HepG2 (cell line): ENCODE measurements at regions not wholly inside any gene's neighbourhood (a gene's known extent, or its start where the extent isn't known, plus 50 kb on each side); places are given as distances from the start of the nearest gene placed in this dataset.

ENCODE experiments used
- ATAC-seq: fragments of 200-7000 bp; cut with Tn5 transposase; 3 replicates; pipeline ENCODE4 v1.9.1; 2020; ENCODE audit warnings: mild to moderate bottlenecking, moderate library complexity
- BruUV-seq: library from RNA; stranded (reverse); fragments of 400-500 nt; replicated peaks from 2 replicates; lab custom pipeline; 2021; lab: Mats Ljungman, UMichigan
- CTCF ChIA-PET: fragments of 300-600 bp; formaldehyde crosslinking; extraction: SDS; loops from one replicate; lab custom pipeline; 2021; ENCODE audit warnings: low total read pairs, inconsistent platforms, low intra/inter-chr PET ratio; lab: Yijun Ruan, JAX
- POLR2A ChIA-PET: fragments of 350-600 bp; sonication (Branson Sonifier 250); formaldehyde crosslinking; loops from one replicate; lab custom pipeline; 2020; ENCODE audit warnings: antibody characterized with exemption, inconsistent platforms; lab: Yijun Ruan, JAX
- DNase-seq: peaks from one replicate; pipeline ENCODE4 v3.0.0-alpha.2; 2015; ENCODE audit warnings: low spot score
- FAIRE-seq: peaks from 3 replicates; lab custom pipeline; 2011; peaks lifted over from hg19 to GRCh38; lab: Jason Lieb, UNC
- H2AFZ ChIP-seq: one replicate; pipeline ENCODE4 v1.6.1; 2011; ENCODE audit warnings: low read length, inconsistent platforms
- H3K27ac ChIP-seq: fragments of 300-600 bp; 3 replicates; pipeline ENCODE4 v1.8.0; 2011; ENCODE audit warnings: mixed run types, mild to moderate bottlenecking, mixed read lengths, low read length, inconsistent platforms; ENCODE audit not compliant: insufficient read depth; ENCODE audit errors: extremely low read length
- H3K27me3 ChIP-seq, 2 experiments: fragments of 200-600 bp in 1 of 2; 2 replicates in 1 of 2; 3 replicates in 1 of 2; pipeline versions ENCODE4 v1.6.0 to v1.8.0; 2011; ENCODE audit warnings: low read length in 2 of 2, mild to moderate bottlenecking in 2 of 2, moderate library complexity in 2 of 2, inconsistent platforms in 1 of 2; ENCODE audit not compliant: insufficient read depth in 2 of 2, control insufficient read depth in 1 of 2
- H3K36me3 ChIP-seq, 2 experiments: fragments of 200-600 bp in 1 of 2; replicated peaks in 1 of 2; 2 replicates in 1 of 2; 3 replicates in 1 of 2; pipeline versions ENCODE4 v1.5.1 to v1.8.0; 2011; ENCODE audit warnings: low read length in 2 of 2, inconsistent platforms in 1 of 2; ENCODE audit not compliant: insufficient read depth in 2 of 2, control insufficient read depth in 1 of 2
- H3K4me1 ChIP-seq: 2 replicates; pipeline ENCODE4 v1.5.1; 2012; ENCODE audit warnings: low read length, inconsistent platforms; ENCODE audit not compliant: insufficient read depth
- H3K4me2 ChIP-seq: 2 replicates; pipeline ENCODE4 v1.6.0; 2011; ENCODE audit warnings: low read depth, low read length, inconsistent platforms
- H3K4me3 ChIP-seq, 3 experiments: fragments of 200-600 bp in 1 of 3; sonication (generic), shearing (Covaris generic) in 1 of 3; replicated peaks in 1 of 3; 2 replicates each; pipeline ENCODE4 v1.5.1; 2011 to 2016; ENCODE audit warnings: low read length in 3 of 3, inconsistent platforms in 2 of 3, low read depth in 2 of 3, mild to moderate bottlenecking in 2 of 3, control low read depth in 1 of 3, mixed read lengths in 1 of 3; ENCODE audit not compliant: insufficient read depth in 1 of 3
- H3K79me2 ChIP-seq: one replicate; pipeline ENCODE4 v1.6.1; 2011; ENCODE audit warnings: low read length, inconsistent platforms; ENCODE audit not compliant: insufficient read depth
- H3K9ac ChIP-seq: 2 replicates; pipeline ENCODE4 v1.6.0; 2011; ENCODE audit warnings: mild to moderate bottlenecking, low read depth, low read length, inconsistent platforms; ENCODE audit not compliant: insufficient read depth
- H3K9me3 ChIP-seq: 2 replicates; pipeline ENCODE4 v1.5.1; 2012; ENCODE audit warnings: mild to moderate bottlenecking, low read length
- H4K20me1 ChIP-seq: 2 replicates; pipeline ENCODE4 v1.6.0; 2011; ENCODE audit warnings: inconsistent platforms, mild to moderate bottlenecking, low read length, moderate library complexity; ENCODE audit not compliant: insufficient read depth
- ARNT2 ChIP-seq: sonication (generic); formaldehyde crosslinking; IDR thresholded peaks from 2 replicates; pipeline ENCODE4 v1.8.0; 2022; ENCODE audit warnings: mild to moderate bottlenecking, low read depth, missing genetic modification reagents, moderate library complexity
- ELF3 ChIP-seq: IDR thresholded peaks from 2 replicates; pipeline ENCODE4 v1.6.1; 2016; ENCODE audit warnings: missing genetic modification reagents, missing compliant biosample characterization
- FOXJ3 ChIP-seq: sonication (generic); formaldehyde crosslinking; IDR thresholded peaks from 2 replicates; pipeline ENCODE4 v1.4.0; 2020; ENCODE audit warnings: missing genetic modification reagents, mild to moderate bottlenecking, borderline replicate concordance
- HOMEZ ChIP-seq: IDR thresholded peaks from 2 replicates; pipeline ENCODE4 v1.6.1; 2016; ENCODE audit warnings: low read depth
- KDM4B ChIP-seq: sonication (generic); formaldehyde crosslinking; IDR thresholded peaks from 2 replicates; pipeline ENCODE4 v1.4.0; 2020; ENCODE audit warnings: missing genetic modification reagents
- KMT2B ChIP-seq: IDR thresholded peaks from 2 replicates; pipeline ENCODE4 v1.6.1; 2016; ENCODE audit warnings: missing genetic modification reagents, missing compliant biosample characterization
- NR1H2 ChIP-seq: sonication (generic); formaldehyde crosslinking; IDR thresholded peaks from 2 replicates; pipeline ENCODE4 v1.8.1; 2022; ENCODE audit warnings: low read depth, missing genetic modification reagents, borderline replicate concordance
- RARA ChIP-seq: IDR thresholded peaks from 2 replicates; pipeline ENCODE4 v1.6.1; 2016; ENCODE audit warnings: missing genetic modification reagents, missing compliant biosample characterization
- SETDB1 ChIP-seq: sonication (generic); formaldehyde crosslinking; IDR thresholded peaks from 2 replicates; pipeline ENCODE4 v1.5.1; 2020; ENCODE audit warnings: missing genetic modification reagents, mild to moderate bottlenecking, borderline replicate concordance
- SP5 ChIP-seq: IDR thresholded peaks from 2 replicates; pipeline ENCODE4 v1.6.1; 2016; ENCODE audit warnings: low read depth, borderline replicate concordance
- TIGD3 ChIP-seq: sonication (generic); formaldehyde crosslinking; IDR thresholded peaks from 2 replicates; pipeline ENCODE4 v1.5.1; 2020; ENCODE audit warnings: mild to moderate bottlenecking, missing genetic modification reagents, borderline replicate concordance
- ZBTB2 ChIP-seq: sonication (generic); formaldehyde crosslinking; IDR thresholded peaks from 2 replicates; pipeline ENCODE4 v1.8.0; 2022; ENCODE audit warnings: low read depth, missing genetic modification reagents
- WGBS: methylation state at CpG from one replicate; pipeline ENCODE4 v1.1.6; 2017; ENCODE audit warnings: low lambda C conversion rate; 5-methylcytosine and 5-hydroxymethylcytosine counted together
- in situ Hi-C: cut with HindIII; loops from 2 replicates; pipeline ENCODE4 v1.10.0; 2017; ENCODE audit warnings: low pct_unique_long_range_greater_than_20kb; ENCODE audit not compliant: extremely low pct_ligation_motif_present
- intact Hi-C: fragments of 100-400 bp; cut with micrococcal nuclease; formaldehyde crosslinking; loops from one replicate; pipeline ENCODE4 v1.10.0; 2022; ENCODE audit not compliant: unreplicated experiment

- TF ChIP-seq SP5 (CRISPR knock-in tag) = no peak
- TF ChIP-seq NR1H2 (CRISPR knock-in tag) = no peak
- no peak for TF ChIP-seq KDM4B (CRISPR knock-in tag)
Observed at GRCh38 chr3:83632526-83632925, 1326.3 kb upstream of the CADM2 start (continued).

- ATAC-seq = peak; percentile 58; the same call in 2 of the 3 replicates
- Histone ChIP-seq H3K79me2 (no peaks in the 10 kb centered on the region), H3K9ac (no peak overlapping the region)
- CTCF ChIA-PET = no interaction called here
- BruUV-seq = no TSS peak
- TF ChIP-seq RARA = peak; percentile 60
- TF ChIP-seq ELF3 (CRISPR knock-in tag) = no peak
- TF ChIP-seq, all 625 proteins: peak for 1
- H3K27ac ChIP-seq = no peak overlapping the region
- no peak overlapping the region for H3K4me3 ChIP-seq
- 17% methylated on average over 10 of the region's 10 CpGs for WGBS
- no peaks in the 10 kb centered on the region for H3K27me3 ChIP-seq
- H3K36me3 ChIP-seq = no peaks in the 10 kb centered on the region
- FAIRE-seq (no peak), DNase-seq (peak; percentile 9)
- no peaks in the 10 kb centered on the region for H3K9me3 ChIP-seq
- H4K20me1 ChIP-seq = no peaks in the 10 kb centered on the region
- in situ Hi-C loops (no loop called here), intact Hi-C loops (no loop called here)
- POLR2A ChIA-PET = no interaction called here
- H3K4me2 ChIP-seq = no peak overlapping the region
- no peak overlapping the region for H2AFZ ChIP-seq
- H3K4me1 ChIP-seq = no peaks in the 10 kb centered on the region
Observed at GRCh38 chr3:83633758-83634157, 1325.0 kb upstream of the CADM2 start.

GRCh38 chr3:83649692-83650091, 1309.1 kb upstream of the CADM2 start:
- Histone ChIP-seq H3K27me3 (no peaks in the 10 kb centered on the region; a peak in 1 of 5 replicates), H3K36me3 (no peaks in the 10 kb centered on the region), H4K20me1 (no peaks in the 10 kb centered on the region), H3K9ac (no peak overlapping the region), H3K4me3 (no peak overlapping the region), H3K4me2 (no peak overlapping the region), H3K27ac (no peak overlapping the region), H2AFZ (no peak overlapping the region), H3K9me3 (no peaks in the 10 kb centered on the region), H3K79me2 (no peaks in the 10 kb centered on the region), H3K4me1 (no peaks in the 10 kb centered on the region)
- no TSS peak for BruUV-seq
- CTCF ChIA-PET = no interaction called here
- intact Hi-C loops = no loop called here
- FAIRE-seq = no peak
- no peak for DNase-seq
- POLR2A ChIA-PET = no interaction called here
- in situ Hi-C loops = no loop called here
- no peak for ATAC-seq
- WGBS = 84% methylated on average over 5 of the region's 8 CpGs
- TF ChIP-seq TIGD3 (CRISPR knock-in tag) (no peak), SETDB1 (CRISPR knock-in tag) (no peak), KMT2B (CRISPR knock-in tag) (no peak), FOXJ3 (no peak), HOMEZ (CRISPR knock-in tag) (no peak), ARNT2 (CRISPR knock-in tag) (no peak), ZBTB2 (CRISPR knock-in tag) (no peak)
